SH-SY5Y (cell line): ENCODE measurements at regions not wholly inside any gene's neighbourhood (a gene's known extent, or its start where the extent isn't known, plus 50 kb on each side); places are given as distances from the start of the nearest gene placed in this dataset.

Experiments
- GATA2 ChIP-seq: IDR thresholded peaks from 2 replicates; pipeline ENCODE4 v1.6.1; 2011; ENCODE audit warnings: mild to moderate bottlenecking, low read depth, low read length
- GATA3 ChIP-seq: IDR thresholded peaks from 2 replicates; pipeline ENCODE4 v1.6.1; 2011; ENCODE audit warnings: low read depth, mild to moderate bottlenecking, low read length, moderate library complexity

DNA sequence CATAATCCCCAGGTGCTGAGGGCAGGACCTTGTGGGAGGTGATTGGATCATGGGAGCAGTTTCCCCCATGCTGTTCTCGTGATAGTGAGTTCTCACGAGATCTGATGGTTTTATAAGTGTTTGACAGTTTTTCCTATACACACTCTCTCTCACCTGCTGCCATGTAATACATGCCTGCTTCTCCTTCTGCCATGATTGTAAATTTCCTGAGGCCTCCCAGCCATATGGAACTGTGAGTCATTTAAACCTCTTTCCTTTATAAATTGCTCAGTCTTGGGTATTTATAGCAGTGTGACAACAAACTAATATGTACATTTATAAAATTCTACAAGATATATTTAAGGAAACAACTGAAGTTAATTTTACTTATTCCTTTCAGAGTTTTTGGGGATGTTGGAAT lies 170.8 kb upstream of the BET1 start:
- TF ChIP-seq GATA2, result no peak
- TF ChIP-seq GATA3, result no peak

DNA sequence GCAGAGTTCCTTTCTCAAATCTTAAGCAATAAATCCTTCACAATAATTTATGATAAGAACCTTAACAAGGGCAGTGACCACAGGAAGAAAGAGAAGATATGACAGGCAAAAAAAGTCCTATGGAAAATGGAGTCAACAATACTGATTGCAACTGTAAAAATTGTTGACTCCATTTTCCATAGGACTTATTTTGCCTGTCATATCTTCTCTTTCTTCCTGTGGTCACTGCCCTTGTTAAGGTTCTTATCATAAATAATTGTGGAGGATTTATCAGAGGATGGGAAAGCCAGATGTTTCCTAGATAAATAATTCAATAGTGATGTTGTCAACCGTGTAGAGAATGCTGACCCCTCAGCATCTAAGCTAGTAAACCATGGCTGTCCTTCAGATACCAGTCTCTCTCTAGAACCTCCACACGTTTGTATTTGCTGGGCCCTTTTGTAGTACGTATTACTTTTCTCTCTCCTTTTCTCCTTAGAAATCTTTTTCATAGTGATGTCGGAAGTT lies 172.6 kb upstream of the BET1 start:
- TF ChIP-seq GATA3 (no peak), GATA2 (no peak)

DNA sequence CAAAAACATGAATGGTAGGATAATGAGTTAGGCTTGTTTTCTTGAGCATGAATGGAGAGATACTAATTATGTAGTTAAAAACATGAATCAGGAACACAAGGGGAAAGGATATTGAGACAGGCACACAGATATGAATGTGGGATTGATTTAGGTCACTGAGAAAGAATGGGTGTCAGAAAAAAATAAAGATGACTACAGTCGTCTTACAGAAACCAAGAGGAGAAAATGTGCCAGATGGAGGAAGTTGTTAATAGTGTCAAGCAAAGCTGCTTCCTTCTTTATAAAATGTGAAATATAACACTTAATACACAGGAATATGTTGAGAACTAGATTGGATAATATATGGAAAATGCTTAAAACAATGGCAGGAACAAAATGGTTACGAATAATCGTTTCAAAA lies 173.3 kb upstream of the BET1 start:
- TF ChIP-seq GATA3 (no peak), GATA2 (no peak)

DNA sequence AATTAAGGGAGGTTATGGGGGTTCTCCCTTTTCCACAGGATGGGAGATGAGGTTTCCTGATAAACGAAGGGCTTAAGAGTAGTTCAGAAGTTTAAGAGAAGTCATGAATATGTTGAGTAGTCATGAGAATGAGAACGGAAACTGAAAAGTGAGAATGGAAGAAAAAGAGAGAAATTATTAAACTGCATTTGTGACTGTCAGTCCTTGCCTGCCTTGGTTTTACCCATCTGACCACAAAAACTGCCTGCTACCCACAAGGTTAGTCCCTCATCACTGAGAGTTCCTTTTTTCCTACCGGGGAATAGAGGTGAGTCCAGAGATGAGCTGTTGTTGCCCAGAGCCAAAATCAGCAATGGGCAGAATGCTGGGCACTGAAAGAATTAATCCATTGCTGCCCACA lies 174.1 kb upstream of the BET1 start:
- TF ChIP-seq GATA3, result no peak
- TF ChIP-seq GATA2, result no peak

DNA sequence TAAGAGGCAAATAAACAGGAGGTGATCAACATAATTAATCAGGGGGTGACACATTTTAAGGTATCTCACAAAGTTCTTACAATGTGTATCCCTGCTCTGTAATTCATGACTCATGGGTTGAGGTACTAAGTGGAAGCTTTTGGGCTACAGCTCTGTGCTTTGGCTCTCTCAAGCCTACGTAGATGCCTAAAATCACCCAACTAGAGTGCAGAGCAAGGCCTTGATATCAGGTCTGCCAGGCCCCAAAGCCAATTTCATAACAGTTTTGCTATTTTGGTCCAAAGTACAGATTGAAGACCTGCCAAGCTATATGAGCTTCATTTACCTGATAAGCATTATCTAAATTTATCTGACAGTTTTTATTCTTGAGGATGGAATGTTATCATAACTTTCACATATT lies 175.3 kb upstream of the BET1 start:
- no peak for TF ChIP-seq GATA2
- TF ChIP-seq GATA3, result no peak

DNA sequence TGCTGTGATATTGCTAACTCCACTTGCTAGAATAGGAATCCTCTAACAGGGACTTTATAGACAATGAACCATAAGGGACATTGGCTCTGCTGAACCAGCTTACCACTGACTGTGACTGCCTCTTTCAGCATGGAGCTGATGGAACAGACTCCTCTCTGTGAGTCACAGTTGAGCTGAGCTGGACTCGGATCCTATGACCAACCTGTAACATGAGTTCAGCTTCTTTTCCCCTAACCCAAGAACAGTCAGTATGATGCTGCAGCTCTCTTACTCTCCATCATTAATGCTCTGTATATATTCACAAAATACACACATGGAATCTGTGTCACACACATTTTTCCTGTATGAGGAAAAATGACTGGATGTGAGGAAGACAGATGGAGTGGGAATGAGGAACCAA lies 177.9 kb upstream of the BET1 start:
- no peak for TF ChIP-seq GATA2
- TF ChIP-seq GATA3, result no peak

DNA sequence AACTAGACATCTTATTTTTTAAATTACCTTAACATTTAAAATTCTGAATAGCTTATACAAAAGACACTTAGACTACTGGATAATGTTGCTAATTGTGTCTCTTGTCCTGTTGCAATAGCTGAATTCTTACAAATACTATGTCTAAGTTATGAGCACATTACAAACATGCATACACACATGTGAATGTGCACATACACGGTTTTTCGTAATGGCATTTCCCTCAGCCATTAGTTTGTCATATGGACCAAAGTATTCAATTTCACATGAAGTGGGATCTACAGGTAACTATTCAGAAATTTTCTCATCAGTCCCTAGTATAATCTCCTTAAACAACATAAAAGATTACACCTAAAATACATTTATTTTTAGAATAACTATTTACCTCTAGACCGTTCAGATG lies 178.6 kb upstream of the BET1 start:
- TF ChIP-seq GATA3 (no peak), GATA2 (no peak)

DNA sequence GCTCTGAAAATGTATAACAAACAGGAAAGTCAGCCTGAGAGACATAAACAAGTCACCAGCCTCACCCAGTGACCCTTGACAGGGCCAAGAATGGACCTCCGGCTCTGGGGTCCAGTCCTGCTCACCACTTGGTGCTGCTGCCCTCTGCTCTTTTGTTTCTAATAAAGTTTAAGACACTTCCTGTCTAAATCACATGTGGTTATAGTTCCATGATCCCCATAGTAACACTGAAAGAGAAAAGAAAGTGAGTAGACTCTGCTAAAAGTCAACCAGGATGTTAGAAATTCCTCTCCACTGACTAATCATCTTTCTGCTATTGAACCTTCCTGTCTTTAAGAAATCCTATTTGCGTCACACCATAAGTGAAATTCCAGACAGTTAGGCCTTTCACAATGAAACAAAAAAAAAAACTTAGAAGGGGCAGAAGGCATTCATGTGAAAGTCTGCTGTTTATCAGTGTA lies 179.2 kb upstream of the BET1 start:
- no peak for TF ChIP-seq GATA2
- no peak for TF ChIP-seq GATA3

DNA sequence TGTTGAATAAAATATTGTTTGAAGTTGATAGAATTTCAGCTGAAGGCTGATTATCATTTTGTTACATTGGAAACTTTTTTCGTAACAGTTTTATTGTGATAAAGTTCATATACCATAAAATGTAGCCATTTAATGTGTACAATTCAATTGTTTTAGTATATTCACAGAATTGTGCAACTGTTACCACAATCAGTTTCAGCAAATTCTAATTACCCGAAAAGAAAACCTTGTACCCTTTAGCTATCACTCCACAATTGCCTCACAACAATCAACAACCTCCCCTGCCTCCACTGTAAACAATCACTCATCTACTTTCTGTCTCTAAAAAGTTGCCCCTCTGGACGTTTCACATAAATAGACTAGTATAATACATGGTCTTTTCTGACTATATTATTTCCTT lies 179.7 kb upstream of the BET1 start:
- TF ChIP-seq GATA3 (no peak), GATA2 (no peak)

DNA sequence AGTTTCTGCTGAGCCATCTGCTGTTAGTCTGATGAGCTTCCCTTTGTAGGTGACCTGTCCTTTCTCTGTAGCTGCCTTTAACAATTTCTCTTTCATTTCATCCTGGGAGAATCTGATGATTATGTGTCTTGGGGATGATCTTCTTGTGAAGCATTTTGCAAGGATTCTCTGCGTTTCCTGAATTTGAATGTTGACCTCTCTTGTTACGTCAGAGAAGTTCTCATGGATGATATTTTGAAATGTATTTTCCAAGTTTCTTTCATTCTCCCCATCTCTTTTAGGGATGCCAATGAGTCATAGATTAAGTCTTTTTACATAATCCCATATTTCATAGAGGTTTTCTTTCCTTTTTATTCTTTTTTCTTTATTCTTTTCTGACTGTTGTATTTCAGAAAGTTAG lies 184.2 kb upstream of the BET1 start:
- TF ChIP-seq GATA2, result no peak
- TF ChIP-seq GATA3, result no peak

DNA sequence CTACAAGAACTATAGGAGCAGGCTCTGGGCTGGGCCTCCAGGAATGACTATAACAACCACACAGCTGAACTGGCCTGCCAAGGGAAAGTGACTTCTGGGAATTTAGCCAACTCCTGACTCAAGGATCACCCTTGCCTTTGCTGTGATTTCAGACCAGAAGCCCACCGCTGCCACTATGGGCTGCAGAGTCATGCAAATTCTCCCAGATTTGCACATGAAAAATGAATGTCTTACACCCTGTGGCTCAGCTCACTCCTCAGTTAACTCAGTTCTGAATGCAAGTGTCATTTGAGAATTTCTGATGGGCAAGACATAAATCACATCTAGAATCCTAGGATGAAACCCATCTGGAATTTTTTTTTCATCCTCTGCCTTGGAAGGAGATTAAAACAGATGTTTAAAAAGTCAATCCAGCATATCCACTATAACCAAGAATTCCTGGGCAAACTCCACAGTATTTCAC lies 186.5 kb upstream of the BET1 start:
- no peak for TF ChIP-seq GATA3
- no peak for TF ChIP-seq GATA2

DNA sequence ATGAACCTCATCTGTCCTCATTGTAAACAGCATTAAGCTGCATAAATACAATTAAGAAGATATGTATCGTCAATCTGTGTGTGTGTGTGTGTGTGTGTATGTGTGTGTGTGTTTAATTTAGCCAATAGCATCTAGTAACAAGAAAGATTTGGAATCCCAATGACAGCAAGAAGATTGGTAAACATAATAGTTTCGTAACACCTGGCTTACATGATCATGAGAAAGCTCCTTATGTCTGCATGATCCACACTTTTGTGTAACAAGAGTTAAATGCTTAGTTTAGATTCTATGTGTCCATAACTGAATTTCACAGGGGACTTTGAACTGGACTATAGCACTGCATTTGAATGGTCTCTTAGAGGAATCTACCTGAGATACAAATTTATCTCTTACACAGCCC lies 191.0 kb upstream of the BET1 start:
- TF ChIP-seq GATA3, result no peak
- TF ChIP-seq GATA2, result no peak

DNA sequence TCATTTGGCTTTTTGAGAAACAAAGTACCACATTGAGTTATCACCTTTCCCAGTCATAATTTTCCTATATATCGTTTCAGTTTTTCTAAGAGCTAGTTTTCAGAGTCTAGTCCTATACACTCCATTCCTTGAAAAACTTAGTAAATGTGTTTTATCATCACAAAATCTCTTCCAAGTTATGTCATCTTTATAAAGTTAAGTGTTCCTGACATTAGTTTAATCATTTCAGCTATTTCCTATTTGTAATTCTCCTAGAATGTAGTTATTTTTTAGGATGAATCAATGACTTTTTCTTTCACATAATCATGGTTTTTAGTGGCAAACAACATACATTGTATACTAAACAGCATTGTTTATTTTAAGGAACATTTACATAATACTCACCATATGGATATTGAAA lies 191.7 kb upstream of the BET1 start:
- TF ChIP-seq GATA3, result no peak
- TF ChIP-seq GATA2, result no peak

DNA sequence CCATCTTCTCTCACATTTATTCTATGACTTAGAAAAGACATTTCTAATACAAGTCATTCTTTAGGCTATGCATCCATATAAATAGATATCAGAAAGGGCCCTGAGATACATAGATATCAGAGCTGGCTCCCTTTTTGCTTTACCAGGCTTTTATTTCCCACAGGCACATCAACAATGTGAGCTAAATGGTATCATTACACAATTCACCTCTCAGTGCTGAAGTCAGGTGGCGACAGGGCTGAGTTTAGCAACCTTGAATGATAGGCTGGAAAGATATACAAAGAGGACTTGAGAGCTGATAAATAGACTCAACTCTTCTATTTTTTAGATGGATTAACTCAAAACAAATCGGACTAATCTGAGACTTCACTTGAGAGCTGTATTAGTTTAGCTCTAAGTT lies 189.2 kb upstream of the COL1A2 start:
- TF ChIP-seq GATA3 (no peak), GATA2 (no peak)

DNA sequence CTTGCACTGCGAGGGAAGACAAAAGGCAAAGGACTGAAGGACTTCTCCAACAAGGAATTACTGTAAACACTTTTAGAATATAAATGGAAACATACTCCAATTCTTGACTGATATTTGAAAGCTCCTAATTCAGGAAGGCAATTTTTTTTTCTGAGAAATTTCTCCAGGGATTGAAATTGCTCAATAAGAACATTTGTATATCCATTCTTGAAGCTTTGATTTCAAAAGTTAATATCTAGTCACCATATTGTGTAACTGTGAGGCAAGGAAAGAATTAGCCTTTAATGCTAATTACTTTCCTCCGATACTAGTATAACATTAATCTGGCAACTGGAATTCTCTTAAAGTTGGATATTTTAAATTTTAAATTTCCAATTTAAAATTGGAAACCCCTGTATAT lies 188.4 kb upstream of the COL1A2 start:
- TF ChIP-seq GATA3, result no peak
- no peak for TF ChIP-seq GATA2

DNA sequence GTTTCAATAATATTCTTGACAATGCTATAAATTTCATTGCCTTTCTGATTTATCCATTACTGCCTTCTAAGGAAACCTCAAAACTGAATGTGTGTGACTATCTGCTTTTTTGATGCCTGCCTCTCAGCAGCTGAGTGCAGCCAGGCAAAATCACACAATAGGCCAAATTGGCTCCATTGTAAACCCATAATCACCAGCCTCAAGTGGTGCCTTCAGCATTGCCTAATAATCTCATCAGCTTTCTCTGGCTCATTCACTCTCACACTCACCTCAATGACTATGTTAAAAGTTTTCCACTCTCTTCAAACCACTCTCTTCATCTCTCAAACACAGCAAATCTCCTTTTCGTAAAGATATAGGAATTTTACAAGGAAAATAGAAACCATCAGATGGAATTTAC lies 182.5 kb upstream of the COL1A2 start:
- no peak for TF ChIP-seq GATA3
- no peak for TF ChIP-seq GATA2
